Chondrocyte (in vitro differentiated cells): ENCODE measurements at regions not wholly inside any gene's neighbourhood (a gene's known extent, or its start where the extent isn't known, plus 50 kb on each side); places are given as distances from the start of the nearest gene placed in this dataset.

ENCODE experiments used
- DNase-seq: peaks from one replicate; pipeline ENCODE4 v3.0.0; 2021; ENCODE audit warnings: mixed read lengths, low spot score
- H3K27ac Mint-ChIP-seq: one replicate; pipeline ENCODE4 v1.8.0; 2021; ENCODE audit warnings: mild to moderate bottlenecking, moderate library complexity, mixed read lengths; ENCODE audit not compliant: unreplicated experiment
- H3K27me3 Mint-ChIP-seq: 2 replicates; pipeline ENCODE4 v1.8.0; 2021; ENCODE audit warnings: low read depth, mixed read lengths
- H3K36me3 Mint-ChIP-seq: 2 replicates; pipeline ENCODE4 v1.8.0; 2021; ENCODE audit warnings: low read depth, mixed read lengths
- H3K4me1 Mint-ChIP-seq: 2 replicates; pipeline ENCODE4 v1.8.0; 2021; ENCODE audit warnings: low read depth, mild to moderate bottlenecking, mixed read lengths
- H3K4me3 Mint-ChIP-seq: one replicate; pipeline ENCODE4 v1.8.0; 2021; ENCODE audit warnings: mild to moderate bottlenecking, moderate library complexity, mixed read lengths; ENCODE audit not compliant: unreplicated experiment
- H3K9me3 Mint-ChIP-seq: 2 replicates; pipeline ENCODE4 v1.8.0; 2021; ENCODE audit warnings: low read depth, mixed read lengths
- TF ChIP-seq, protein P1 (sequence below): fragments of 200-600 bp; sonication (generic); IDR thresholded peaks from 2 replicates; pipeline ENCODE4 v1.5.0; 2021; ENCODE audit warnings: antibody characterized with exemption, mild to moderate bottlenecking, moderate library complexity

DNA sequence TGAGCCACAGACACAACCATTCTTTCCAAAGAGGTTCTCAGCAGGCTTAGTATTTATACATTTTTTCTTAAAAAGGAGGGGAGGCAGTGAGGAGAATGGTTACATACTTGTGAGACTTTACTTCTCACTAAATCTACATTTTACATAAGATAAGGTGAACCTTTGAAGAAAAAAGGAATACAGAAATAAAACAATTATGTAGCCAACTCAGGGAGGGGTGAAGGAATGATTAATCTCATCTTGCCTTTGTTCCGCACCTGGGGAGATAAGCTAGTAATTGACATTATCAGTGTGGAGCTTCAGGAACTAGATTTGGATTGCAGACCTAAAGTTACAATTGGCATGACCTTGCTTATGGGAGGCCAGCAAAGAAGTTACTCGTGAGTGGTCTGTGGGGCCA, 221.8 kb upstream of the GGTLC1 start:
- no peaks in the 10 kb centered on the region for H3K9me3 Mint-ChIP-seq
- no peak overlapping the region for H3K4me3 Mint-ChIP-seq
- H3K4me1 Mint-ChIP-seq = no peaks in the 10 kb centered on the region
- H3K36me3 Mint-ChIP-seq = no peaks in the 10 kb centered on the region
- H3K27me3 Mint-ChIP-seq = peaks cover 28% of the 10 kb centered on the region
- no peak for DNase-seq
- no peak overlapping the region for H3K27ac Mint-ChIP-seq
- TF ChIP-seq, protein P1, sequence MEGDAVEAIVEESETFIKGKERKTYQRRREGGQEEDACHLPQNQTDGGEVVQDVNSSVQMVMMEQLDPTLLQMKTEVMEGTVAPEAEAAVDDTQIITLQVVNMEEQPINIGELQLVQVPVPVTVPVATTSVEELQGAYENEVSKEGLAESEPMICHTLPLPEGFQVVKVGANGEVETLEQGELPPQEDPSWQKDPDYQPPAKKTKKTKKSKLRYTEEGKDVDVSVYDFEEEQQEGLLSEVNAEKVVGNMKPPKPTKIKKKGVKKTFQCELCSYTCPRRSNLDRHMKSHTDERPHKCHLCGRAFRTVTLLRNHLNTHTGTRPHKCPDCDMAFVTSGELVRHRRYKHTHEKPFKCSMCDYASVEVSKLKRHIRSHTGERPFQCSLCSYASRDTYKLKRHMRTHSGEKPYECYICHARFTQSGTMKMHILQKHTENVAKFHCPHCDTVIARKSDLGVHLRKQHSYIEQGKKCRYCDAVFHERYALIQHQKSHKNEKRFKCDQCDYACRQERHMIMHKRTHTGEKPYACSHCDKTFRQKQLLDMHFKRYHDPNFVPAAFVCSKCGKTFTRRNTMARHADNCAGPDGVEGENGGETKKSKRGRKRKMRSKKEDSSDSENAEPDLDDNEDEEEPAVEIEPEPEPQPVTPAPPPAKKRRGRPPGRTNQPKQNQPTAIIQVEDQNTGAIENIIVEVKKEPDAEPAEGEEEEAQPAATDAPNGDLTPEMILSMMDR = no peak

DNA sequence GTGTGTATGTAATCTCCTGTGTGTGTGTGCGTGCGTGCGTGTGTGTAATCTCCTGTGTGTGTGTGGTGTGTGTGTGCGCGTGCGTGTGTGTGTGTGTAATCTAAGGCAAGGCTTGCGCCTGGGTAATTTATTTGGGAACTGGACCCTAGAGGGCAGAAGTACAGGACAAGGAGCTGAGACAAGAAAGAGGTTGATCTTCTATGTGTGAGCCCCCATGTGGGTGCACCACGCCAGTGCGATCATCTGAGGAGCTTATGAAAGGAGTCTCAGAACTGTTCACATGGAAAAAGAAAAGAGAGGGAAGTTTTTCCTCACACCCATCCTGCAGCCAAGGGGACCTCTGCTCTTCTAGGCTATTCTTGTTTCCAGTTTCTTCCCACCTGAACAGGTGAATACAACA, 220.1 kb upstream of the GGTLC1 start:
- H3K27ac Mint-ChIP-seq = no peak overlapping the region
- no peaks in the 10 kb centered on the region for H3K9me3 Mint-ChIP-seq
- H3K36me3 Mint-ChIP-seq = no peaks in the 10 kb centered on the region
- no peak for DNase-seq
- no peak overlapping the region for H3K4me3 Mint-ChIP-seq
- TF ChIP-seq, protein P1 = peak; percentile 45
- no peaks in the 10 kb centered on the region for H3K4me1 Mint-ChIP-seq
- H3K27me3 Mint-ChIP-seq = peaks cover 36% of the 10 kb centered on the region

DNA sequence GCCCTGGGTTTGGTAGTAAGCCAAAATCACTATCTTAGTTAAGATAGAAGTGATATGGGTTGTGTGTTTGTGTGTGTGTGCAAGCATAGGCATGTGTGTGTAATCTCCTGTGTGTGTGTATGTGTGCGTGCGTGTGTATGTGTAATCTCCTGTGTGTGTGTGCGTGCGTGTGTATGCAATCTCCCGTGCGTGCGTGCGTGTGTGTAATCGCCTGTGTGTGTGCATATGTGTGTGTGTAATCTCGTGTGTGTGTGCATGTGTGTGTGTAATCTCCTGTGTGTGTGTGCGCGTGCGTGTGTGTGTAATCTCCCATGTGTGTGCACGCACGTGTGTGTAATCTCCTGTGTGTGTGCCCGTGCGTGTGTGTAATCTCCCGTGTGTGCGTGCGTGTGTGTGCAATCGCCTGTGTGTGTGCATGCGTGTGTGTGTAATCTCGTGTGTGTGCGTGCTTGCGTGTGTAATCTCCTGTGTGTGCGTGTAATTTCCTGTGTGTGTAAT, 219.3 kb upstream of the GGTLC1 start:
- Mint-ChIP-seq H3K4me3 (no peak overlapping the region), H3K27ac (no peak overlapping the region), H3K4me1 (no peaks in the 10 kb centered on the region), H3K36me3 (no peaks in the 10 kb centered on the region), H3K9me3 (no peaks in the 10 kb centered on the region), H3K27me3 (peaks cover 39% of the 10 kb centered on the region)
- DNase-seq = no peak
- TF ChIP-seq, protein P1 = no peak

DNA sequence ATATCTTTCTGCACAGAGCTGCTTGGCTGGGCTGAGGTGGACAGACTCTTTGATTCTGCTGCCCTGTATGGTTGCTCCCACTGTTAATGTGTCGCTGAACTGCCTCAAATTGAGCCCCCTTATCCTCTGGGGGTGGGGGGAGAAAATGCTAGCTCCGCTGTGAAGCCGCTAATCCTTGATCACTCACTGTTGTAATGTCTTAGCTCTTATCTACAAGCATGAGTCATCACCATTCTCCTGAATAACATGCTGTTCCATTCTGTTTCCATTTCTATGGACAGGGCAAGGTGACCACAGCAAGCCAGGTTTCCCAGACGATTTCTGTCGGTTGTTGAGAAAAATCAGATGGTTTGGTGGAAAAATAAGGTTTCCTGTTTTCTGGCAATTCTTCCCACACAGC, 218.4 kb upstream of the GGTLC1 start:
- Mint-ChIP-seq H3K27ac (no peak overlapping the region), H3K9me3 (no peaks in the 10 kb centered on the region), H3K4me3 (no peak overlapping the region), H3K4me1 (no peaks in the 10 kb centered on the region), H3K27me3 (peaks cover 31% of the 10 kb centered on the region), H3K36me3 (no peaks in the 10 kb centered on the region)
- no peak for DNase-seq
- TF ChIP-seq, protein P1 = no peak

DNA sequence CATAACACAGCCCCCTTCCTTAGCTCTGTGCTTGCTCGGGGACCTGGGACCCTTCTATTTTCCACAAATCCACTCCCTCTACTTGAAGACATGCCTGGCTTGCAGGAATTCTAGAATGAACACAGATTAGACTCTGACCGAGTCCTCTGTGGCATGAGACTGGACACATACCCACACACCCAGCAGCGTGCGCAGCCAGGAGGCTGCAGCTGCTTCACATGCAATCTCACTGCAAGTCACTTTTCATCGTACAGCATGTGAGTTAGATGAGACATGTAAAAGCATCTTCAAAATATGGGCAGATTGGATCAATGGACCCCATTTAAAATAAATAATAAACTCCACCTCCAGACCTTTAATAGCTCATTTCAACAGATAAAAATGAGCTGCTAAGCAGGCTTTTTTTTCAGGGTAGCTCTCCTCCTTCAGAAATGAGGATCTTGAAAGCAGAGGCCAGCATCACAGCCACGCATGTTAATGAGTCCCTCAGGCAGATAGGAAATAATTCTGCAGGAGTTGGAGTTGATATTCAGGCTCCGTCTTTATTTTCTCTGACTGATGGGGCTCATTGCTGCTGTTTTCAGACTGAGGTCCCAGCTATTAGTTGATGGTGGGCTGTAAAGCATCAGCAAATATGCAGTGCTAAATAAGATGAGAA, 215.1 kb upstream of the GGTLC1 start:
- TF ChIP-seq, protein P1 = no peak
- H3K36me3 Mint-ChIP-seq = no peaks in the 10 kb centered on the region
- no peak overlapping the region for H3K27ac Mint-ChIP-seq
- H3K4me3 Mint-ChIP-seq = no peak overlapping the region
- DNase-seq = no peak
- no peaks in the 10 kb centered on the region for H3K4me1 Mint-ChIP-seq
- peaks cover 23% of the 10 kb centered on the region for H3K27me3 Mint-ChIP-seq
- H3K9me3 Mint-ChIP-seq = no peaks in the 10 kb centered on the region
